ENCODE measurements at regions not wholly inside any gene's neighbourhood (a gene's known extent, or its start where the extent isn't known, plus 50 kb on each side); places are given as distances from the start of the nearest gene placed in this dataset.

- no peak for DNase-seq (ENCODE audit: low read depth in 4 of 4, low spot score in 1 of 4)
Measured at GRCh38 chr5:100479079-100479688, 56.0 kb upstream of the FAM174A start.

DNA sequence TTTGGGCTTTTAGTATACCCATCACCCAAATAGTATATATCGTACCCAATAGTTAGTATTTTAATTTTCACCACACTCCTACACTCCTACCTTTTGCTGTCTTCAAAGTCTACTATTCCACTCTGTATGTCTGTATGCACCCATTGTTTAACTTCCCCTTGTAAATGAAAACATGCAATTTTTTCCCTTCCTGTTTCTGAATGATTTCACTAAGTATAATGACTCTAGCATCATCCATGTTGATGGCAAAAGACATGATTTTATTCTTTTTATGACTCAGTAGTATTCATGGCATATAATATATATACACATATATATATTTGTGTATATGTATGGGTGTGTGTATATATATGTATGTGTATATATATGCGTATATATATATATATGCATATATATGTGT, 63.1 kb upstream of the FAM174A start:
- DNase-seq (ENCODE audit: low read depth in 4 of 4, low spot score in 1 of 4) = no peak

DNA sequence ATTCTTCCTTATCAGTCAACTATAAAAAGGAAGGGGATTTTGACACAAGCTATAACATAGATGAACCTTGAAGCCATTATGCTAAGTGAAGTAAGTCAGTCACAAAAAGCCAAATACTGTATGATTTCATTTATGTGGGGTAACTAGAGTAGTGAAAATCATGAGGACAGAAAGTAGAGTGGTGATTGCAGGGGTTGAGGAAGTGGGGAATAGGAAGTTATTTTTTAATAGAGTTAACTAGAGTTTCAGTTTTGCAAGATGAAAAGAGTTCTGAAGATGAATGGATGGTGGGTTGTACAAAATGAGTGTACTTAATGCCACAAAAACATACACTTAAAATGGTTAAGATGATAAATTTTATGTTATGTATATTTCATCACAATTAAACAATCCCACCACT, 65.4 kb upstream of the FAM174A start:
- DNase-seq (ENCODE audit: low read depth in 4 of 4, low spot score in 1 of 4) = no peak

GRCh38 chr5:100464418-100464817, 70.8 kb upstream of the FAM174A start:
- no peak for DNase-seq (ENCODE audit: low read depth in 4 of 4, low spot score in 1 of 4)

DNA sequence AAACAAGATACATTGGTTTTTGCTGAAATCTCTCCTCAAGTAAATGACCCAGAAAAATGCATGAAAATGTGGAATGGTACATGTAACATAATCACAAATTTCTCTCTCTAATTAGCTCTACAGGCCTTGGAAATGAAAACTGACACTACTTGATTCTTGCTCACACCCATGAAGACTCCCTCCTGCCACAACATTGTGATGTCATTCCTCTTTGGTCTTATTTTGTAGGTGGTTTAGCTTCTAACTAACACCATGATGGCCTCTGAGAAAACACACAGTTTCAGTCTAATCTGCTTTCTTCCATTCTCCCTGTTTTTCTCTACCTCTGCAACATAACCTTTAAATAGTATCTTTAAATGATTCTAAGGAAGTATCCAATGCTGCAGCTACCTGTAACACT, 78.6 kb upstream of the FAM174A start:
- DNase-seq (ENCODE audit: low read depth in 4 of 4, low spot score in 1 of 4) = no peak

DNA sequence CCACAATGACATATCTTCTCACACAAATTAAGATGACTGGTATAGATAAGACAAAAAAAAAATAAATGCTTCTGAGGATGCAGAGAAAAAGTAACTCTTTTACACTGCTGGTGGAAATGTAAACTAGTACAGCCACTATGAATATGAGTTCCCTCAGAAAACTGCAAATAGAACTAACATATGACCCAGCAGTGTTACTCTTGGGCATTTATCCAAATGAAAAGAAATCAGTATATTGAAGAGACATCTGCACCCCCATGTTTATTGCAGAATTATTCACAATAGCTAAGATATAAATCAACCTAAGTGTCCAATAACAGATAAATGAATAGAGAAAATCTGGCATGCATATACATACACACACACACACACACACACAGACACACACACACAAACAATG, 83.0 kb upstream of the FAM174A start:
- no peak for DNase-seq (ENCODE audit: low read depth in 4 of 4, low spot score in 1 of 4)

DNA sequence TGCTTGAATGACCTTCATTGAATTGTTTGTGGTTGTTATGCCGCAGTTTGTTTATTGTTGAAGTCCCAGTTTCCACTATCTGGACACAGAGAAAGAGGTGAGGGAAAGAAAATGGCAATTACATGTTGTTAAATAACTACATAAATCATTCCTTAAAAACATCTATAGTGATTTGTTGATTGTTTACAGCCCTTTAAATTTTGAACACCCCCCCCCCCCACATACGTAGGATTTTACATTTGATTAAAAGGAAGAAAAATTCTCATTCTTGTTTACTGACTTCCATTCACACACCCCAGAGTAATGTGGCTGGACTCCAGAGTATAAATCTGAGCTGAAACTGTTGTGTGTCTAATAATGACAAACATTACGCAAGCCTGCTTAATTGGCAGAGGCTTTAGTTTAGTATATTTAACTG, 87.1 kb upstream of the FAM174A start:
- no peak for DNase-seq (ENCODE audit: low read depth in 4 of 4, low spot score in 1 of 4)

DNA sequence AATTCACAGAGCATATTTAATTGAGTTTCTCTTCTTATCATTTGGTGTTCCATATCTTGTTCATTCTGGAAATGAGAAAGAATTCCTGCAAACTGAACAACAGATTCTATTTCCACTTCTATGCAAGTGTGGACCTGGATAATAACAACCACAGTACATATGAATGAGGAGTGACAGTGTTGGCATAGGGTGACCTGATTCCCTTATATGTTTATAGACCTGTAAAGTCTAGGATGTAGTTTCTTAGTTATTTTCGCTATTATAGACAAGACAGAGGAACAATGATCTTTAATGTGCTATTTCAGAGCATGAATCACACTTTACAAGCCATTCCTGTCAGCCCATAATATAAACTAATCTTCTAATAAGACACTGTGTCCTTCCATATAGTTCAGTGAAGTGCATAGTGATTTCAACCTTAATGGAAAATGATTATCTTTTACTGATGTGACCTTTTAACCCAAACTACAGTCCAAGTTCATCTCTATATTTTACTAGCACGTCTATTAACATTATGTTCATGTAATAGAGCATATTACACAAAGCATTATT, 88.2 kb upstream of the FAM174A start:
- no peak for DNase-seq (ENCODE audit: low read depth in 4 of 4, low spot score in 1 of 4)

DNA sequence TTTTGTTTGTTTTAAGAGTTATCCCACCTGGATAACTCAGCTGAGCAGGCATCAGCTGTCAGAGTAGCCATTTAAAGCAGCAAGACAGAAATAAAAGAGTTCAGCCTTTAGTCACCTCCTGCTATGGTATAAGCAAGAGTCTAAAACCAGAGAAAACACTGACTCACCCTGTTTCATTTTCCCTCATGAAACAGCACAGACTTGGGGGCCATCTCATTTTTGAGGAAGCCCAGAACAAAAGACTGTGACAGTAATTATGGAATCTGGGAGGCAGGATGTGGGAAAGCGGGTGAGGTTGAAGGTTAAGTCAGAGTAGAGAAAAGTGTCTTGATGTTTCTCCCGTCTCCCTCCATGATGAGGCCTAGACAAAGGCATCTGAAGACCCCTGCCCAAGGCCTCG, 90.2 kb upstream of the FAM174A start:
- DNase-seq (ENCODE audit: low read depth in 4 of 4, low spot score in 1 of 4) = no peak

- DNase-seq (ENCODE audit: low read depth in 4 of 4, low spot score in 1 of 4) = no peak
Measured at GRCh38 chr5:100434815-100435214, 100.4 kb upstream of the FAM174A start.

DNA sequence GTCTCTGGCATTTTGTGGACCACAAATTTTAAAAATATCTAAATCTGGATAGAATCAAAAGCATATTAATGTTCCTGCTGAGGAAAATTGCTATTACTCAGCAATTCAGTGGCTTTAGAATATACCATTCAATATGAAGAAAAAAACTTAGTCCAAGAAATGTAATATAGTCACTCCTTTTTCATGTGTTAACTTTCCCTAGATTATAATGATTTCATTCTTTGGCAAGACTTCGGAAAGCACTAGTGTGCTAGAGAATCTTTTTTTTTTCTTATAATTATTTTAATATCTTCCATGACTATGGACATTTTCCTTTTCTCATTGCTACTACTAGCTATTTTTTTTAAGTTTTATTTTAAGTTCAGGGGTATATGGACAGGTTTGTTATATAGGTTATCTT, 102.4 kb upstream of the FAM174A start:
- DNase-seq (ENCODE audit: low read depth in 4 of 4, low spot score in 1 of 4) = no peak

DNA sequence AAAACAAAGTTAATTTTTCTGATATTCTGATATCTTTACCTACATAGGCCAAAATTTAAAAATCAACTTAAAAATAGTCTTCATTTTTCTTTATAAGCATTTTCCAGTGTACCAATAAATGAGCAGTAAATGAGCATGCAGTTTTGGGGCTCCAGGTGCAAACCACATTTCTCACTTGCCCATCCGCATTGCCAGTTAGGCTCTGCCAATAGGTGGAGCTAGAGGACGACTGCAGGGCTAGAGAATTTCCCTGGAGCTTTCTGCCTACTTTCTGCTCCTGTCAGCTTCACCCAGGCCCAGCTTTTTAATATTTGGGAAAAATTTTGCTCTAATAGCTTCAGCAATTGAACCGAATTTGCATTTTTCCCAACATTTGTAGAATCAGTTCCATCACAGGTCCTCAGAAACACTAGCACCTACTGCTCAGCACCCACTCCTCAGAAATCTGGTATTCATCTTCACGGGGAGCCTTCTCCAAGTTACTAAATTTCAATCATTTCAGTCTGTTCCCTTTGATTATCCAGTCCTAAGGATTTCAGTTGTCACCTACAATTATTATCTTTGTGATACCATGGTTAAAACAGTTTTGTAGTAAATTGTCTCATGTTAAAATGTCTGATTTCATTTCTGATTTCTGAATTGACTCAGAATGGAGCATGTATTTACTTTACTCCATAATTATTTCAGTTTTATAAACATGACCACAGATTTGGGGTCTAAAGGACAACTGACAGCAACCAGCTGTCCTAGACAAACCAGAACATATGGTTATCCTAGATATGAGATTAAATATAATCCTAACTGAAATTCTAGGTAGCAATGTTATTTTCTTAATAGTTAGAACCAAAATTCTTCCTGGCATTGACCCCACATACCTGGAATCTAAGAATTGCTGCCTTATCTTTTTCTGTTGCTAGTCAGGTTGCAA, 104.6 kb upstream of the FAM174A start:
- DNase-seq (ENCODE audit: low read depth in 4 of 4, low spot score in 1 of 4) = peak; percentile 4 to 40 (median 16)

DNA sequence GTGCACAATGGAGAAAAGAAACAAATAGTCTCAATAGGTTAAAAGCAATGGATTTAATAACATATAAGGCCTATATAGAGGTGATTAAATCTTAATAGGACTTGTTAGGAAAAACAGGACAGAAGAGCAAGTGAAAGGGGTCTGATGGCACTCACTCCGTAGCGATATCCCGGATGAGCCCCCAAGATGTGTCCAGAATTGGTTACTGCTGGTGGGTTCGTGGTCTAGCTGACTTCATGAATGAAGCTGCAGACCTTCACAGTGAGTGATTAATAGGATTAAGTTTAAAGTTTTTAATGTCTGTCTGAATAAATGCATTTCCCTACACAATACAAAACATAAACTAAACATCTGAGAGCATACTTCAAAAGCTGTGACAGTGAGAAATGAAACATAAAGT, 110.4 kb upstream of the FAM174A start:
- DNase-seq (ENCODE audit: low read depth in 4 of 4, low spot score in 1 of 4) = no peak

- DNase-seq (ENCODE audit: low read depth in 4 of 4, low spot score in 1 of 4) = no peak
Measured at GRCh38 chr5:100424017-100424416, 111.2 kb upstream of the FAM174A start.

- DNase-seq (ENCODE audit: low read depth in 4 of 4, low spot score in 1 of 4) = no peak
Measured at GRCh38 chr5:100423330-100423729, 111.8 kb upstream of the FAM174A start.

DNA sequence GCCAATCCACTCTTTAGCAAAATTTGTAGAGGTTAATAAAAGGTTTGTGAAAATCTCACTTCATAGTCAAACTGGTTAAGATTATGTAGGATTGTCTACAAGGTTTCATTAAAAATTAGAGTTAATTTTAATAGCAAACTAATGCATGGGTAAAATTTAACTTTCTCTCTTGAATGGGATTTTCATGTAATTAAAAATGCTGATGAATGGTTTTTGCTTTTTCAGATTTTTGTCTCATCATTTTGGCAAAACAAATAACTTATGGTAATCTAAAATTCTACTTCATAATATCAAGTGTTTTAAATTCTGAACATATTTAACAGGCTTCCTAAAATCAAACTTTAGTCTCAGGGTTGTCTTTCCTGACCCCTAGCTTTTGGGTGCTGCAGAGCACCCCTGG, 113.8 kb upstream of the FAM174A start:
- DNase-seq (ENCODE audit: low read depth in 4 of 4, low spot score in 1 of 4) = no peak

DNA sequence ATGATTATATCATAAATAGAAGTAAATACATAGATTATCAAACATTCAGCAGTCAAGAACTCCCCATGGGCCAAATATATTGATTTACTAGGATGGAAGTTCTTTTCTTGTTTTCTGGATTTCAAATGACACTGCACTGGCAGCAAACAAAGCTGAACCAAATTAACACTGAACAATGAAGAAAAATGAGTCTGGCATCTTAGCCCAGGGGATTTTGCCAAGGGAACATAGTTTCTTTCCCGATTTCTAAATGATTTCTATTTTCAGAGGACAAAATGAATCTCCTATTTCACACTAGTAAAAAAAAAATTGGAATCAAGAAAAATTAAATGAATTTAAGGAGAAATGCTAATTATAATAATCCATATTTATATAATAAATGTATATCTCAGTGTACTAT, 116.9 kb upstream of the FAM174A start:
- no peak for DNase-seq (ENCODE audit: low read depth in 4 of 4, low spot score in 1 of 4)

- no peak for DNase-seq (ENCODE audit: low read depth in 4 of 4, low spot score in 1 of 4)
Measured at GRCh38 chr5:100409660-100410151, 125.5 kb upstream of the FAM174A start.

DNA sequence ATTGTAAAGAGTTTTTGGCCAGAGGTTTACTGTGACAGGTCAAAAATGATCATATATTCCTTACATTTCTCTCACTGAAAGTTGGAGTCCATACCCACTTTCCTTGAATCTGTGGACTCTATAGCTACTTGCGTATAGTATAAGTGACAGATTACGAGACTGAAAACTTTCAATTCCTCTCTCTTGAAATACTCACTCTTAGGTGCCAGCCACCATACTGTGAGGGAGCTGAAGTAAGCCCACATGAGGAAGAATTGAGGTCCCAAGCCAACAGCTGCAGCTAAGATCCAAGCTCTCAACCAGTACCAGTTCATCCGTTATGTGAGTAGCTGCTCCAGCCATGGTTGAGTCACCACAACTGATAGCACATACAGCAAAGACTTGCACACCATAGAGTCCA, 128.1 kb upstream of the FAM174A start:
- DNase-seq (ENCODE audit: low read depth in 4 of 4, low spot score in 1 of 4) = no peak

DNA sequence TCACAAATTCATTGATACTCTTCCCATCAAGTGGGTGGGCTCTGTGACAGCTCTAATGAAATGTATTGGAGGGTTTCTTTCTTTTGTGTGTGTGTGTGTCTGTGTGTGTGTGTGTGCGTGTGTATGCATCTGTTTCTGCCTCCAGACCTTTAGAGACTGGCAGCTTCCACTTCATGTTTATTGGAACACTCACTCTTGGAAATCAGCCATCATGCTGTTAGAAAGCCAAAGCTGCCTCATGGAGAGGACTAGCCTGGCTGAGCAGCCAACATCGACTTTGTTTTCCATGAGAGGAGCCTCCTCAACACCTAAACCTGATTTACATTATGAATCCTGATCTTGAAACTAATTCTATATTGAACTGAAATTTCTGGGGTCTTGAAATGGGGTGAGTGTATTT, 128.5 kb upstream of the FAM174A start:
- DNase-seq (ENCODE audit: low read depth in 4 of 4, low spot score in 1 of 4) = no peak

DNA sequence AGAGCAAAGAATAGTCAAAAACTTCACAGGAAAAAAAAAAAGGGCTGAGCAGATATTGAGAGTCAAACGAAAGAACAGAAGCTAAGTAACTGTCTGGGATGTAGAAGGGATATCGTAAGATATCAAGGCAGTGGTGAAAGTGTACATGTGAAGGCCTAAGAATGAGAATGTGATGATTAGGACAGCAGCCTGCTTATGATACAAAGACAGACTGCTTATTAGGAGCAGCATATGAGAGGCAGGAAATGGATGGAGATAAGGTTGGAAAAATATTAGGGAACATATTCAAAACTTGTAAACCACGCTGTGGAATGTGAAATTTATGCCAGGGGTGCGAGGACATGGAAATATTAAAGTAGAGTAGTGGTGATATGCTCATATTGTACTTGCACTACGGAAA, 133.1 kb upstream of the FAM174A start:
- no peak for DNase-seq (ENCODE audit: low read depth in 4 of 4, low spot score in 1 of 4)

- no peak for DNase-seq (ENCODE audit: low read depth in 4 of 4, low spot score in 1 of 4)
Measured at GRCh38 chr5:100401149-100401548, 134.0 kb upstream of the FAM174A start.

Data from stimulated activated CD4-positive, alpha-beta T cell treated with anti-CD3 and anti-CD28 coated beads, Interleukin-1b, Interleukin-23, amount 100 ng/mL, for 24 hours (primary cell).